HCT116 (cell line): ENCODE measurements at regions not wholly inside any gene's neighbourhood (a gene's known extent, or its start where the extent isn't known, plus 50 kb on each side); places are given as distances from the start of the nearest gene placed in this dataset.

Experiments
- ELF1 ChIP-seq: IDR thresholded peaks from 2 replicates; pipeline ENCODE4 v1.6.1; 2012; ENCODE audit warnings: low read depth, borderline replicate concordance
- EZH2 ChIP-seq: fragments of 200-600 bp; sonication (generic); IDR thresholded peaks from 2 replicates; pipeline ENCODE4 v1.6.1; 2017; ENCODE audit warnings: antibody characterized with exemption, mixed run types
- EZH2phosphoT487 ChIP-seq: fragments of 200-600 bp; IDR thresholded peaks from 2 replicates; pipeline ENCODE4 v1.6.1; 2018; ENCODE audit warnings: antibody characterized with exemption, borderline replicate concordance
- JUND ChIP-seq: IDR thresholded peaks from 2 replicates; pipeline ENCODE4 v1.6.1; 2012
- POLR2A ChIP-seq: IDR thresholded peaks from 2 replicates; pipeline ENCODE4 v1.7.0; 2011; ENCODE audit warnings: borderline replicate concordance; ENCODE audit not compliant: insufficient read depth, insufficient read length; ENCODE audit errors: extremely low read depth
- POLR2AphosphoS5 ChIP-seq: IDR thresholded peaks from 2 replicates; pipeline ENCODE4 v1.6.1; 2011; ENCODE audit warnings: mild to moderate bottlenecking, low read depth, low read length, moderate library complexity
- RAD21 ChIP-seq: IDR thresholded peaks from 2 replicates; pipeline ENCODE4 v1.6.1; 2012; ENCODE audit warnings: low read depth, mild to moderate bottlenecking
- SP1 ChIP-seq: IDR thresholded peaks from 2 replicates; pipeline ENCODE4 v1.6.1; 2012; ENCODE audit warnings: low read depth
- TCF7L2 ChIP-seq: IDR thresholded peaks from 2 replicates; pipeline ENCODE4 v1.7.0; 2011; ENCODE audit warnings: borderline replicate concordance, inconsistent platforms; ENCODE audit not compliant: insufficient read depth, insufficient read length; ENCODE audit errors: extremely low read depth
- YY1 ChIP-seq: IDR thresholded peaks from 2 replicates; pipeline ENCODE4 v1.6.1; 2011; ENCODE audit warnings: low read length, low read depth, moderate library complexity, mild to moderate bottlenecking; ENCODE audit not compliant: insufficient replicate concordance; ENCODE audit errors: extremely low read depth
- TF ChIP-seq, protein P1 (sequence below), 3 experiments: fragments of 200-600 bp in 1 of 3; sonication (generic) in 1 of 3; IDR thresholded peaks in 2 of 3; conservative IDR thresholded peaks in 1 of 3; 2 replicates each; pipeline ENCODE4 v1.5.1; 2012 to 2017; ENCODE audit warnings: low read depth in 2 of 3, low read length in 2 of 3, antibody characterized with exemption in 1 of 3, borderline replicate concordance in 1 of 3, control low read depth in 1 of 3, mild to moderate bottlenecking in 1 of 3, mixed read lengths in 1 of 3, mixed run types in 1 of 3, moderate library complexity in 1 of 3; ENCODE audit not compliant: insufficient read depth in 1 of 3
- TF ChIP-seq, protein P2 (sequence below): IDR thresholded peaks from 2 replicates; pipeline ENCODE4 v1.6.1; 2011; ENCODE audit warnings: mild to moderate bottlenecking, low read length, moderate library complexity; ENCODE audit not compliant: insufficient replicate concordance; ENCODE audit errors: extremely low read depth
- TF ChIP-seq, protein P3 (sequence below): IDR thresholded peaks from 2 replicates; pipeline ENCODE4 v1.6.1; 2012
- TF ChIP-seq, protein P4 (sequence below): IDR thresholded peaks from 2 replicates; pipeline ENCODE4 v1.6.1; 2012; ENCODE audit warnings: low read depth

DNA sequence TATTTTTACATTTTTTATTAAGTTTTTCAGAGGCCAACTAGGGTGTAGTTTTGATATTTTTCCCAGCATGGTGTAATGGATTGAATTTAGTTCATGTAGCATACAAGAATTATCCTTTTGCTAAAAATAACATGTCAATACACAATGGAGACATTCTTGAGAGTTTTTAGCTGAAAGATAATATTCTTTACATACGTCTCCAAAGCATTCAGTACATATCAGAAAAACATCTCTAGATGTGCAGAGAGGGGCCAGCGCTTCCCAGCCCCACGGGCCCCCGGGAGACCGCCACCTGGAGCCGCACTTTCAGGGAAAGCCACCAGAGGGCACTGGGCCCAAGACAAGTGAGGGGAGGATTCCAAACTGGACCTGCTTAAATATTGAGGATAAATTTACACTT is 499.4 kb downstream of the GALR1 start:
- TF ChIP-seq, protein P1, sequence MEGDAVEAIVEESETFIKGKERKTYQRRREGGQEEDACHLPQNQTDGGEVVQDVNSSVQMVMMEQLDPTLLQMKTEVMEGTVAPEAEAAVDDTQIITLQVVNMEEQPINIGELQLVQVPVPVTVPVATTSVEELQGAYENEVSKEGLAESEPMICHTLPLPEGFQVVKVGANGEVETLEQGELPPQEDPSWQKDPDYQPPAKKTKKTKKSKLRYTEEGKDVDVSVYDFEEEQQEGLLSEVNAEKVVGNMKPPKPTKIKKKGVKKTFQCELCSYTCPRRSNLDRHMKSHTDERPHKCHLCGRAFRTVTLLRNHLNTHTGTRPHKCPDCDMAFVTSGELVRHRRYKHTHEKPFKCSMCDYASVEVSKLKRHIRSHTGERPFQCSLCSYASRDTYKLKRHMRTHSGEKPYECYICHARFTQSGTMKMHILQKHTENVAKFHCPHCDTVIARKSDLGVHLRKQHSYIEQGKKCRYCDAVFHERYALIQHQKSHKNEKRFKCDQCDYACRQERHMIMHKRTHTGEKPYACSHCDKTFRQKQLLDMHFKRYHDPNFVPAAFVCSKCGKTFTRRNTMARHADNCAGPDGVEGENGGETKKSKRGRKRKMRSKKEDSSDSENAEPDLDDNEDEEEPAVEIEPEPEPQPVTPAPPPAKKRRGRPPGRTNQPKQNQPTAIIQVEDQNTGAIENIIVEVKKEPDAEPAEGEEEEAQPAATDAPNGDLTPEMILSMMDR (IDR thresholded peaks at IDR 0.05 in 2 of 3, conservative IDR thresholded peaks at IDR 0.05 in 1 of 3; ENCODE audit: borderline replicate concordance in 1 of 3, insufficient read depth in 1 of 3, low read depth in 2 of 3, low read length in 2 of 3) = peak in 2 of 3 experiments; percentile 41 to 43; a peak in 4 of 6 replicates
- TF ChIP-seq TCF7L2 (no peak), POLR2AphosphoS5 (no peak), ELF1 (no peak), EZH2phosphoT487 (no peak), RAD21 (no peak; the same call in 1 of the 2 replicates), JUND (no peak), EZH2 (no peak), SP1 (no peak), YY1 (no peak), POLR2A (no peak)
- TF ChIP-seq, protein P2, sequence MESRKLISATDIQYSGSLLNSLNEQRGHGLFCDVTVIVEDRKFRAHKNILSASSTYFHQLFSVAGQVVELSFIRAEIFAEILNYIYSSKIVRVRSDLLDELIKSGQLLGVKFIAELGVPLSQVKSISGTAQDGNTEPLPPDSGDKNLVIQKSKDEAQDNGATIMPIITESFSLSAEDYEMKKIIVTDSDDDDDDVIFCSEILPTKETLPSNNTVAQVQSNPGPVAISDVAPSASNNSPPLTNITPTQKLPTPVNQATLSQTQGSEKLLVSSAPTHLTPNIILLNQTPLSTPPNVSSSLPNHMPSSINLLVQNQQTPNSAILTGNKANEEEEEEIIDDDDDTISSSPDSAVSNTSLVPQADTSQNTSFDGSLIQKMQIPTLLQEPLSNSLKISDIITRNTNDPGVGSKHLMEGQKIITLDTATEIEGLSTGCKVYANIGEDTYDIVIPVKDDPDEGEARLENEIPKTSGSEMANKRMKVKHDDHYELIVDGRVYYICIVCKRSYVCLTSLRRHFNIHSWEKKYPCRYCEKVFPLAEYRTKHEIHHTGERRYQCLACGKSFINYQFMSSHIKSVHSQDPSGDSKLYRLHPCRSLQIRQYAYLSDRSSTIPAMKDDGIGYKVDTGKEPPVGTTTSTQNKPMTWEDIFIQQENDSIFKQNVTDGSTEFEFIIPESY = no peak
- TF ChIP-seq, protein P3, sequence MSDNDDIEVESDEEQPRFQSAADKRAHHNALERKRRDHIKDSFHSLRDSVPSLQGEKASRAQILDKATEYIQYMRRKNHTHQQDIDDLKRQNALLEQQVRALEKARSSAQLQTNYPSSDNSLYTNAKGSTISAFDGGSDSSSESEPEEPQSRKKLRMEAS = no peak
- TF ChIP-seq, protein P4, sequence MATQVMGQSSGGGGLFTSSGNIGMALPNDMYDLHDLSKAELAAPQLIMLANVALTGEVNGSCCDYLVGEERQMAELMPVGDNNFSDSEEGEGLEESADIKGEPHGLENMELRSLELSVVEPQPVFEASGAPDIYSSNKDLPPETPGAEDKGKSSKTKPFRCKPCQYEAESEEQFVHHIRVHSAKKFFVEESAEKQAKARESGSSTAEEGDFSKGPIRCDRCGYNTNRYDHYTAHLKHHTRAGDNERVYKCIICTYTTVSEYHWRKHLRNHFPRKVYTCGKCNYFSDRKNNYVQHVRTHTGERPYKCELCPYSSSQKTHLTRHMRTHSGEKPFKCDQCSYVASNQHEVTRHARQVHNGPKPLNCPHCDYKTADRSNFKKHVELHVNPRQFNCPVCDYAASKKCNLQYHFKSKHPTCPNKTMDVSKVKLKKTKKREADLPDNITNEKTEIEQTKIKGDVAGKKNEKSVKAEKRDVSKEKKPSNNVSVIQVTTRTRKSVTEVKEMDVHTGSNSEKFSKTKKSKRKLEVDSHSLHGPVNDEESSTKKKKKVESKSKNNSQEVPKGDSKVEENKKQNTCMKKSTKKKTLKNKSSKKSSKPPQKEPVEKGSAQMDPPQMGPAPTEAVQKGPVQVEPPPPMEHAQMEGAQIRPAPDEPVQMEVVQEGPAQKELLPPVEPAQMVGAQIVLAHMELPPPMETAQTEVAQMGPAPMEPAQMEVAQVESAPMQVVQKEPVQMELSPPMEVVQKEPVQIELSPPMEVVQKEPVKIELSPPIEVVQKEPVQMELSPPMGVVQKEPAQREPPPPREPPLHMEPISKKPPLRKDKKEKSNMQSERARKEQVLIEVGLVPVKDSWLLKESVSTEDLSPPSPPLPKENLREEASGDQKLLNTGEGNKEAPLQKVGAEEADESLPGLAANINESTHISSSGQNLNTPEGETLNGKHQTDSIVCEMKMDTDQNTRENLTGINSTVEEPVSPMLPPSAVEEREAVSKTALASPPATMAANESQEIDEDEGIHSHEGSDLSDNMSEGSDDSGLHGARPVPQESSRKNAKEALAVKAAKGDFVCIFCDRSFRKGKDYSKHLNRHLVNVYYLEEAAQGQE = no peak
